Kidney (tissue), 13 donors: ENCODE measurements at regions not wholly inside any gene's neighbourhood (a gene's known extent, or its start where the extent isn't known, plus 50 kb on each side); places are given as distances from the start of the nearest gene placed in this dataset.

Experiments
- DNase-seq, 5 donors: peaks; one replicate each; pipeline ENCODE4 v3.0.0-alpha.2; 2013 to 2020
- FAIRE-seq: peaks from 2 replicates; lab custom pipeline; 2012; peaks lifted over from hg19 to GRCh38; lab: Jason Lieb, UNC
- H3K27ac ChIP-seq, 2 donors: one replicate each; pipeline ENCODE4 v1.7.0; 2013; ENCODE audit warnings: low read depth in 2 of 2, low read length in 2 of 2, inconsistent platforms in 1 of 2
- H3K27me3 ChIP-seq: one replicate; pipeline ENCODE4 v1.7.1; 2013; ENCODE audit warnings: low read length, inconsistent platforms; ENCODE audit not compliant: control insufficient read depth, insufficient read depth
- H3K36me3 ChIP-seq, 3 donors: one replicate each; pipeline versions ENCODE4 v1.7.0 to v1.7.1; 2013; ENCODE audit warnings: low read length in 3 of 3, control low read depth in 1 of 3, inconsistent platforms in 1 of 3; ENCODE audit not compliant: insufficient read depth in 3 of 3, control insufficient read depth in 2 of 3
- H3K4me1 ChIP-seq, 3 donors: one replicate each; pipeline versions ENCODE4 v1.7.0 to v1.7.1; 2013; ENCODE audit warnings: low read length in 3 of 3, inconsistent platforms in 1 of 3, low read depth in 1 of 3; ENCODE audit not compliant: control insufficient read depth in 2 of 3, insufficient read depth in 2 of 3
- H3K4me3 ChIP-seq, 3 donors: one replicate each; pipeline versions ENCODE4 v1.7.0 to v1.8.1; 2013; ENCODE audit warnings: low read length in 3 of 3, control low read depth in 1 of 3, inconsistent platforms in 1 of 3
- H3K9ac ChIP-seq, 3 donors: one replicate each; pipeline versions ENCODE4 v1.7.0 to v1.7.1; 2013; ENCODE audit warnings: low read length in 3 of 3, control low read depth in 1 of 3, inconsistent platforms in 1 of 3
- H3K9me3 ChIP-seq, 3 donors: one replicate each; pipeline versions ENCODE4 v1.7.0 to v1.7.1; 2013; ENCODE audit warnings: low read length in 3 of 3, control low read depth in 1 of 3, inconsistent platforms in 1 of 3; ENCODE audit not compliant: control insufficient read depth in 2 of 3, insufficient read depth in 1 of 3
- CTCF ChIP-seq: IDR thresholded peaks from 3 replicates; pipeline ENCODE4 v1.5.1; 2012; ENCODE audit warnings: mild to moderate bottlenecking, moderate library complexity, borderline replicate concordance; ENCODE audit not compliant: insufficient read depth; ENCODE audit errors: extremely low read depth
- intact Hi-C: fragments of 100-400 bp; cut with DNase I; formaldehyde crosslinking; loops from one replicate; pipeline ENCODE4 v1.11.1; 2022
- donor health status: control.
- donor health status: control.
- donor health status: control.
- donor health status: control.
- donor health status: control.
- donor health status: DM: yes; HTN: yes; CAD: no.
- donor health status: Normal renal cell carcinoma (clear cell type).

GRCh38 chr7:15005672-15006071, 103.1 kb upstream of the DGKB start:
- H3K9me3 ChIP-seq, result no peaks in the 10 kb centered on the region
- intact Hi-C loops, result no loop called here
- no peaks in the 10 kb centered on the region for H3K4me1 ChIP-seq
- H3K27ac ChIP-seq, result no peak overlapping the region
- H3K36me3 ChIP-seq, result no peaks in the 10 kb centered on the region
- DNase-seq (no peak), FAIRE-seq (no peak)
- no peaks in the 10 kb centered on the region for H3K27me3 ChIP-seq
- TF ChIP-seq CTCF, result no peak
- no peak overlapping the region for H3K4me3 ChIP-seq
- H3K9ac ChIP-seq, result no peak overlapping the region

- no peak overlapping the region for H3K4me3 ChIP-seq
- no peak overlapping the region for H3K27ac ChIP-seq
- H3K9ac ChIP-seq, result no peak overlapping the region
- H3K27me3 ChIP-seq, result no peaks in the 10 kb centered on the region
- H3K4me1 ChIP-seq, result no peaks in the 10 kb centered on the region
- intact Hi-C loops, result no loop called here
- no peaks in the 10 kb centered on the region for H3K36me3 ChIP-seq
- no peak for FAIRE-seq
- DNase-seq, result no peak
- no peaks in the 10 kb centered on the region for H3K9me3 ChIP-seq
- TF ChIP-seq CTCF, result no peak
Measured at GRCh38 chr7:15000157-15000556, 97.6 kb upstream of the DGKB start.

- FAIRE-seq, result no peak
- TF ChIP-seq CTCF, result no peak
Measured at GRCh38 chr7:14999331-14999730, 96.8 kb upstream of the DGKB start.

GRCh38 chr7:14995774-14996173, 93.2 kb upstream of the DGKB start:
- no peaks in the 10 kb centered on the region for H3K27me3 ChIP-seq
- no peaks in the 10 kb centered on the region for H3K36me3 ChIP-seq
- no peak overlapping the region for H3K27ac ChIP-seq
- H3K4me1 ChIP-seq, result no peaks in the 10 kb centered on the region
- no peak overlapping the region for H3K4me3 ChIP-seq
- no peak for TF ChIP-seq CTCF
- DNase-seq (no peak), FAIRE-seq (no peak)
- H3K9ac ChIP-seq, result no peak overlapping the region
- no peaks in the 10 kb centered on the region for H3K9me3 ChIP-seq
- intact Hi-C loops, result no loop called here

More at GRCh38 chr7:14999331-14999730, 96.8 kb upstream of the DGKB start:
- intact Hi-C loops, result no loop called here
- Histone ChIP-seq H3K4me1 (no peaks in the 10 kb centered on the region), H3K27ac (no peak overlapping the region), H3K4me3 (no peak overlapping the region), H3K36me3 (no peaks in the 10 kb centered on the region), H3K27me3 (no peaks in the 10 kb centered on the region), H3K9ac (no peak overlapping the region), H3K9me3 (no peaks in the 10 kb centered on the region)
- no peak for DNase-seq
